Fibroblast of peridontal ligament (primary cell): ENCODE measurements at regions not wholly inside any gene's neighbourhood (a gene's known extent, or its start where the extent isn't known, plus 50 kb on each side); places are given as distances from the start of the nearest gene placed in this dataset.

Experiments used
- DNase-seq: peaks from one replicate; pipeline ENCODE4 v3.0.0-alpha.2; 2010; ENCODE audit errors: extremely low read depth

DNA sequence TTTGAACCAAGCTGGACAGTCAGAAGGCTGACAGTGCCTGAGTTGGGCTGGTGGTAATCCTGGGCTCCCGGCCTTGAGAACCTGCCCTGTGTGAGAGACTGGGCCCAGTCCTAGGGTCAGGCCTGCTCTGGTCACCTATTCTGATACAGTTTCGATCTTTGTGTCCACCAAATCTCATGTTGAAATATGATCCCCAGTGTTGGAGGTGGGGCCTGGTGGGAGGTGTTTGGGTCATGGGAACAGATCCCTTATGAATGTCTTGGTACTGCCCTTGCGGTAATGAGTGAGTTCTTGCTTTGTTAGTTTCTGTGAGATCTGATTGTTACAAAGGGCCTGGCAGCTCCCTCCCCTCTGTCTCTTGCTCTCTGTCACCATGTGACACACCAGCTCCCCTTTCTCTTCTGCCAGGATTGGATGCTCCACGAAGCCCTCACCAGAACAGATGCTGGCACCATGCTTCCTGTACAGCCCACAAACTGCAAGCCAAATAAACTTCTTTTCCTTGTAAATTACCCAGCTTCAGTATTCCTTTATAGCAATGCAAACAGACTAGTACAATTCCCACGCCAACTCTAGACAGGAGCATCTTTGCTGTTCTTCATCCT lies 111.8 kb upstream of the ZNF438 start:
- peak; percentile 63 for DNase-seq

DNA sequence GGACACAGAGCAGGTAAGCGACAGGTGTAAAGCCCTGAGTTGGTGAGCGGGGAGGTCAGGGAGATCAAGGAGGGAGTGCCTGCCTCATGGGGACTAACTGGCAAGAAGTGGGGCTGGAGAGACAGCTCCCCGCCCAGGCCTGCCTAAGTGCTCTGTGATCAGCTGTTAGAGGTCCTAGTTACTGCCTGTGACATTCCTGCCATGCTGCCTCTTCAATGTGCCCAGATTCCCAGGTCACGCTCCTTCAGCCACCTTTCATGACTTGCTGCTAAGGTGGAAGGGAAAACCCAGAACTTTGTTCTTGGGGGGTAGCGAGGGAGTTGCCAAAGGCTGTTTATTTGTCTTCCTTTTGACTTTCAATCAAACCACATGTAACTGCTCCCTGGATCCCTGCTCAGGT lies 114.3 kb upstream of the ZNF438 start:
- no peak for DNase-seq

DNA sequence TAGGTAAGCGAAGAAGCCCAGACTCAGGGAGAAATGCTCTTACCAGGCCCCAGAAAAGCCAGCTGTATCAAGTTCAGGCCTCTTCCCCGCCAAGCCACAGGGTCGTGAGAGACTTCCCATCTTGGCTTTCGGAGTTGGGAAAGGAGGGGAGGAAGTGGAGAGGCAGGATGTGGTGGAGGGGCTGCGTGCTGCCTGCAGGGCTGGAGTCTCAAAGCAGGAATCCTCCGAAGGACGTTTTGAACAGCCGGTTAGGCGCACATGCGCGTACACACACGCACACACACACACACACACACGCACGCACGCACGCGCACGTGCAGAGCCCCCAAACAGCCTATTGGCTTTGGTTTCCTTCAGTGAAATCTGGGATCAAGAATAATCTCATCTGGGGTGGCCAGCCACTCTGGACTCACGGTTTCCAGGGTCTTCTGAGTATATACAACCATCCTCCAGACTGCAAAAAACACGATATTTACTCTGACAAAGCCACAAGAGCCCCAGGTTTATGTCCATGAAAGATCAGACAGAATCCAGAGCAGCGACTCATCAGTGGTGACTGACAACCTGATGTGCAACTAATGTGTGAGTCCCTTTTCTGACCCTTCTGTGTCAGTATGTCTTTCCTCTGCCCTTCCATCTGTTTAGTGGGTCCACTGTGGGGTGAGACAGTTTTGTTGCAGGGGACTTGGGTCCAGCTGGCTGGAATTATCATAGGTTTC lies 115.0 kb upstream of the ZNF438 start:
- peak; percentile 78 for DNase-seq

DNA sequence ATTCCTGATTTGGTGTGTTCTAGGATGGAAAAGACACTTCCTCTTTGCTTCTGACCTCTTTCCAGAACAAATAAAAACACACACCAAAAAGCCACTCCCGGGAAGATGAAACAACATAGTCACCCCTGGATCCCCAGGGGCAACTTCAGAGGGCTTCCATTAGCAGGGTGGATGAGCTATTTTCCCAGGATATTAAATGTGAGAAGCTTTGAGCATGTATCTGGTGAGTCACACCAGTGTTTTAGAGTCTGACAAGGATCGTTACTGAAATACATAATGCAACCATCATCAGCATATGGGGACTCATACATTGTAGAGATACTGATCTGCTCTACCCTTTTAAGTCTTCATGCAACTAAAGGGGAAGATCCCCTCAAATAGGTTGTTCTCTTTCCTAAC lies 115.5 kb upstream of the ZNF438 start:
- DNase-seq, result peak; percentile 75

DNA sequence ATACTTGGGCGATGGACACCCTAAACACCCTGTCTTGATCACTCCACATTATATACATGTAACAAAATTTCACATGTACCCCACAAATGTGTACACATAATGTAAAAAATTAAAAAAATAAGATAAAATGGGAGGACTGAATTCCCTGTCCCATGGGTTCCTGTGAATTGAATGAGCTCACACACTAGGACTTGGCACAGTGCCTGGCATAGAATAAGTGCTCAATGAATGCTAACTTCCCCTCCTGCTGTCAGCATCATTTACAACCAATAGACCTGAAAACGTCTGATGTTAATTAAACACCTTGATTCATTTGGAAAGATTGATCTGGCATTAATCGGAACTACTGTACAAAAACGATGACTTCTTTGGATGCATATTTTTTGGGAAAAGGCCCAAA lies 117.3 kb upstream of the ZNF438 start:
- DNase-seq, result no peak

DNA sequence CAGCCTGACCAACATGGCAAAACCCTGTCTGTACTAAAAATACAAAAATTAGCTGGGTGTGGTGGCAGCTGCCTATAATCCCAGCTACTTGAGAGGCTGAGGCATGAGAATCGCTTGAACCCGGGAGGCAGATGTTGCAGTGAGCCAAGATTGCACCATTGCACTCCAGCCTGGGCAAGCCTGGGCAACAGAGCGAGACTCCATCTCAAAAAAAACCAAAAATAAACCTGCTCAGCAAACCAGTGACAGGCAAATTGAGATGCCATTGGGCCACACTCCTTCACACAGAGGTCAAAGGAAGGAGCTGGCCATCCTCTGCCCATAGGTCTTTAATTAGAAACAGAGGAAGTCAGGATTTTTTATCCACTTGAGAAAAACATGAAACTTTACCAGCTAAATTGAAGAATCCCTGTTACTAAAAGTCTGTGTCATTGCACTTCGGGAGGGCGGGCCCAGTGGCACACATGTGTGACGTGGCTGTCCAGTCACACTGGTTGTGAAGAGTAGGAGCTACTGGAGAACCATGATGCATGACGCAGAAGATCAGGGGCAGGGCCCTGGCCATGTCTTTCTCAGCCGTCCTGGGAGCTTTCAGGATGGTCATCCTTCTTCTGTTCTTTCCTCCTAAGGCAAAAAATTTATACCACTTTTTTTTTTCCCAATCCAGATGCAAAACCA lies 118.3 kb upstream of the ZNF438 start:
- DNase-seq, result no peak

DNA sequence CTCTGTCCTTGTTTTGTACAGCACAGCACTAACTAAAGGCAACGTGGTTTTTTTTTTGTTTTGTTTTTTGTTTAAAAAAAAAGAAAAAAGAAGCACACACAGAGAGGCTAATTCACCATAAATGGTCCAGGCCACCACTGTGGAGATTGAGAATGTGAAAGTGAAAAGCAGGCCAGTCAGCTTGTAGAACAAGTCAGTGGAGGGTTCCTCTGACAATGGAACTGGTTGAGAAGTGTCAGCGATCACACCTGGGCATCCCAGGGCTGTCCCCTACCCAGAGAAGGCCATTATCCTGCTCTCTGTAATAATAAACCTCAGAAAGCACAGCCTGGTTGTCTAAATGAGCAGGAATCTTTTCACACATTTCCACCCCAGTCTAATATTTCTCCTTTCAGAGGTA lies 119.6 kb upstream of the ZNF438 start:
- no peak for DNase-seq

DNA sequence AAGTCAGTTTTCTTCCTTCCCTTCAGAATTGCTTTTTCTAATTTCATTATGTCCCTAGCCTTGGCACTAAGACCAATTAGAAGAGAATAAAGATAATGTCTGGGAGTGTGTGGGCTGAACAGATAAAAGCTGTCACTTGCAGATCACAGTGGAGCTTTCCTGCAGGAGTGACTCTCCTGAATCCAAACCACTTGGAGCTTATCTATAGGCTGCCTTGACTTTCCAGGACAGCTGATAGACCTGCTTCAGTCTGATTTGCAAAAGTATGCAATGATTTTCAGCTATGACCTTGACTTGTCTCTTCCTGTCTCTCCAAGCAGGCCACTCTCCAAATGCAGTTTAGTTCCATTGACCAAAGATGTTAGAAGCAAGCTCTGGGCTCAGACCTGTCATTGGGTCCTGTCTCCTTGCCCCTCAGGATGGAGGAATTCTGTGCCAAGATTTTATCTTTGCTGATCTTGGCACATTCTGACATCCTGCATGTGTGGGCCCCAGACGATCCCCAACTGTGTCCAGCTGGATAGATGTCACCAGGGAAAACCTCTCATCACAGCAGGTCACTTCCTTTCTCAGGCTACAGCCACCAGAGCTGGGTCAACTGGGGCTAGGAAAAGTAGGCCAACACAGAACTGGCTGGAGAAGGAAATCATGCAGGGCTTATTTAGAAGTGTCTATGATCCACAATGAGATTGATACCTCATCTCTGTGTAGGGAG lies 120.9 kb upstream of the ZNF438 start:
- DNase-seq, result no peak

DNA sequence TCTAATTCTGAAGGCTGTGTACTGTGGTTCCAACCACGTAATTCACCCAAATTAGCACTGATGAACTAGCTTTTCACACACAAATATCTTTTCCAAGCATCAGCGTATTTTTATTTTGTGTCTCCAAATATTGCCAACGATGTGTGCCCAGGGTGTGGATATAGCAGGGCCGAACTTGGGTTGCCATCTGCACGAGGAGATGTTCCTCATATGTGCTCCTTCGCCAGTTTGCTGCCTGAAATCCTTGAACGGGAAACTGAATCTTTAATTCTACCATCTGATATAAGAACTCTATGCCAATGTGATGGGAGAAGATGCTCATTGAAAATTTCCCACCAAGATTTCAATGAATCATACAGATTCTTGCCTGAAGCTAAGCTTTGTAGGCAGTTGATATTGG lies 121.5 kb upstream of the ZNF438 start:
- DNase-seq, result no peak

DNA sequence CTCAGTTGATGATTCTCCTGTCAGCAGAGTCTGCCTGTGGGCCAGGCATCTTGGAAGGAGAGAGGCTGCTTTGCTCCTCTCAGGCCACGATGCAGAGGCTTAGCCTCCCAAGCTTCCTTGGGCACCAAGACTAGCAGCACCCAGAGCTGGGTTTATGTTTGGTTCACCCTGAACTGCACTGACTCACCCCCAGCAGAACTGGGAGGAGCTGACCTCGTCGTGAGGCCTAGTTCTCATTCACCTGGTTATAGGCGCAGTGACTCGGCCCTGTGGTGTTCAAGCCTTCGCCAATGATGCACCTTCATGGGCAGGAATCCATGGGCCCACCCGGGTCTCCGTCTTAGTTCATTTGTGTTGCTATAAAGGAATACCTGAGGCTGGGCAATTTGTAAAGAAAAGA lies 122.0 kb upstream of the ZNF438 start:
- no peak for DNase-seq

DNA sequence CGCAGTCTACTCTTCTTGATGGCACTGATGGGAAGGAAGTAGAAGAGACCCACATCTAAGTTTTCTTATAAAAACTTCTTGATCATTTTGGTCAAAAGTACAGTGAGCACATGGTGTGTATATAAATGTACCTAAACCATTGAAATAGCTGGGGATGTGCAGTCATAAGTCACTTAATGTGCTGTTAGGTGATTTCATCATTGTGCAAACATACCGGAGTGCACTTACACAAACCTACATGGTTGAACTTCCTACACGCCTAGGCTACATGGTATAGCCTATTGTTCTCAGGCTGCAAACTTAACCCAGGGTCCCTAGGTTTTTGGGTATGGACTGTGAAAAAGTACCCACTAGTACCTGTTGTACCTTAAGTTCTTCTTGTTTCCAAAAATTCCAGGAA lies 123.3 kb upstream of the ZNF438 start:
- DNase-seq, result no peak

DNA sequence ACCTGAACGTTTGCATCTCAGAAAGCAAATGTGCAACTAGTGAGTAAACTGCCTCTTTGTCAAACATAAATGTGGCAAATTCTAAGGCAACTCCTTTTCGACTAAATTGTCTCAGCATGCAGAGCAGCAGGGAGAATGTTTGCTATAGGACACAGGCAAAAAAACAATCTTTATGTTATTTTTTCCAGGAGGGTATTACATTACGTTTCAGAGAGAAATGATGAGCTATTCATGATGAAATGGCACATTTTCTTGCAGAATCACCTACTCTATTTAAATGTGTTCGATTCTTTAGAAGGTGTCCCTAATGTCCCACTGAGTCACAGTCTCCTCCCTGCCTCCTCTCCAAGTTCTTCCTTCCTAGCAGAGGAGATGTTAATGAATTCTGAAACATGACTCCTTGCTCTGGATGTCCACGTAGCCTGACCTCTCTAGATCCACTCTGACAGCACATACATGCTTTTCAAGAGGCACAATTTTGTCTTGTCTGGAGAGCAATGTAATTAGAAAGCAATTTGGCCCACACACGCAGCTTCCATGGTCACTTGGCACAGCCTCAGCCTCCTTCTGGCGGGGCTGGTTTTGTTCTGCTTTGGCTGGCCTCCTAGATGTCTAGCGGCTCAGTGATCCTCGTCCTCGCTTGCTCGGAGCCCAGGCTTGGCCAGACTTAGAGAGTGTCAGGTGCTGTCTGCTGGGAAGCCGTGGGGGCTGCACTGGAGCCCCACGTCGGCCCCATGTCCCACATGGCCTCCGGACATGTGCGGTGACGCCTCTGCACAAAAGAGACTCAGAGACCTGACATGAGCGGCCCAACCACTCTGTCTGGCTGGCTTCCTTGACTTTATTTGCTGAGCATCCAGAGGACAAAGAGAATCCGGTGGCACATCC lies 125.7 kb upstream of the ZNF438 start:
- DNase-seq, result peak; percentile 76

DNA sequence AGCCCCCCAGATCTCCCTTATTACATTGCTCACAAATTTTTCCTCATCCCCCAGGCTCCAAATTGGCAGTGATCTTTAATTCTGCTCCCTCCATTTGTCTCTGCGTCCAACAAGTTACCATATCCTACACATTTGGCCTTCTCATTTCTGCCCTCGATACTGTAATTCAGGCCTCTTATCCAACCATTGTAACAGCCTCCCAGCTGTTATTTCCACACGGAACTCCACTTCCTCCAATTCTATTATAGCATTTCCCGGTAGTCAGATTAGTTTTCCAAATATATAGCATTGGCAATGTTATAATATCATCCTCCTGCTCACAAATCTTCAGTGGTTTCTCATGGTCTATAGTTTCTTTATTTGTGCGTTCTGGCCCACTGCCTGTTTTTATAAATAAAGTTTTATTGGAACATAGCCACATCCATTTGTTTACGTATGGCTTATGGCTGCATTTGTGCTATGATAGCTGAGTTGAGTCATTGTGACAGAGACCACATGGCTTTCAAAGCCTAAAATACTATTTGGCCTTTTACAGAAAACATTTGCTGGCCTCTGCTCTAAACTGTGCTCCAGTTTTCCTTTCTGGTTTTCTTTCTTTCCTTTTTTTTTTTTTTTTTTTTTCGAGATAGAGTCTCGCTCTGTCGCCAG lies 126.5 kb upstream of the ZNF438 start:
- no peak for DNase-seq

DNA sequence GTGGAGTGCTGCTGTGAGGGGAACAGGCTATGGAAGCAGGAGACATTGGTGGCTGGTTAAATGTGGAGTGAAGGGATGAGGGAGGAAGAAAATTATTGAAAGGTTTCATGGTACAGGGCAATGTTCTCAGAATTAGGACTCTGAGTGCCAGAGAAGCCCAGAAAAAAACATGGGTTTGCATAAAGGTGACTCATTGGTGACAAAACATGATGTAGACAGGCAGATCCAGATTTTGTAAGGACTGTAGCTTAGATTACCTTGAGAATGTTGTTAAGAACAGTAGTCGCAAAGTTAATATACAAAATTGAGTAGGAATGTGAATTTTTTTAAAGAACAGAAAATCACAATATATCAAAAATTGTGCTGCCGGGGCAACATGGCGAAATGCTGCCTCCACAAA lies 134.9 kb upstream of the ZNF438 start:
- DNase-seq, result no peak

DNA sequence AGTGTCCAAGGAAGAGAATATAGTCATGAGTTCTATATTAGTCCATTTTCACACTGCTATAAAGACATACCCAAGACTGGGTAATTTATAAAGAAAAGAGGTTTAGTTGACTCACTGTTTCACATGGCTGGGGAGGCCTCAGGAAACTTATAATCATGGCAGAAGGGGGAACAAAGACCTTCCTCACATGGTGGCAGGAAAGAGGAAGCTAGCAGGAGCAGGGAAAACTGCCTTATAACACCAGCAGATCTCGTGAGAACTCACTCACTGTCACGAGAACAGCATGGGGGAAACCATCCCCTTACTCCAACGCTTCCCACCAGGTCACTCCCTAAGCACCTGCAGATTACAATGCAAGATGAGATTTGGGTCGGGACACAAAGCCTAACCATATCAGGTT lies 139.0 kb upstream of the ZNF438 start:
- no peak for DNase-seq

DNA sequence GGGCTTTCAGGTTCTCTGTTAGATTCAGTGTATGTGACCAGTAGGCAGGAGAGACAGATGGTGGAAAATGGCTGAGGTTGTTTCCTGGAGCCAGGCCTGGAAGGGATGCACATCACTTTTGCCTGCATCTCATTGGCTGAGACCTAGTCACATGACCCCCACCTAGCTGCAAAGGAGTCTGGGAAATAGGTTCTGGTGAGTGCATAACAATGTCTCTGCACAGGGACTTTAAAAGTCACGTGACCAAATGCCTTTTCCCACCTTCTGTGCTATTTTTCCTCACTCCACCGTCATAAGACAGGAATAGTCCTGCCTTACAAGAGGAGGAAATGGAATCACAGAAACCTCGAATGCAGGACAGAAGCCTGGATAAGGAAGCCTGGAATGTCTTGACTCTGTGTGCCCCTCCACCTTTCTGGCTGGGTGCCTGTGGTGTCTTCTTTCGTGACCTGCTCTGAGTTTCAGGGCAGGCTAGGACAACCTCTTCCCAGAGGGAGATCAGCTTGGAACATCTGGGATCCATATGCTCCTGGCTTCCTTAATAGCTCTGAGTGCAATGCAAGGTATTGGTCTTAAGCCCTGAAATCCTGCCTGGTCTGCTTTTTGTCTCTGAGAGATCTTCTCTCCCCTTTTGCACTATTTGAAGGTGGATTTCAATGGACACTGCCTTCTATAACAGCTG lies 139.9 kb upstream of the ZNF438 start:
- peak; percentile 64 for DNase-seq

DNA sequence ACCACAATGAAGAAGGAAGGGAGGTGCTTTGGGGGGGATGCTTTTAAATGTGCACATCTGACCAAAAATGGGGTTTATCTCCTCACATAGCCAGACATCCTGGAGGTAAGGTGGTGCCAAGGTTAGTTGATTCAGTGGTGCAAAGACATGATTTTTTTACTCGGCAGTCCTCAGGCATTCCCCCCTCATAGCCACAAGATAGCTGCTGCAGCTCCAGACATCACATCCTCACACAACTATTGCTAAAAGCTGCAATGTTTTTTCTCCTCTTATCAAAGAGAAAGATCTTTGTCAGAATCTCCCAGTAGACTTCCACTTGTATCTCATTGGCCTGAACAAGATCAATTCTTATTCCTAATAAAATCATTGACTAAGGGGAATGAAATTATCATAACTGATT lies 141.3 kb upstream of the ZNF438 start:
- DNase-seq, result no peak

DNA sequence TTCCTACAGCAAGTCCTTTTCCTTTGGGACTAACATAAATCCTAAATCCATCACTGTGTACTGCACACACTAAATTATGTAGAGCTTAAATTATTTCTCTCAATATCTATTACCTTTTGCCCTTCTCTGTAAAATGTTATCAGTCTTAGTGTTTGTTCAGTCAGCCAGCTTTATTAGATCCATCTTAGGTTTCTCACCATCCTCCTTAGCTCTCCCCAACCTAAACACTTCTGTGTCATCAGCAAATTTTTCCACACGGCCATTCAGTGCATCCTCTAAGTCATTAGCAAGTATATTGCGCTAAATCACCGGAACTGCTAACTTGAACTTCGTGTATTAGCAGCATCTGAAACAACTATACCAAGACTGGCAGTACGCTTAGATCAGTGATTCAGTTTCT lies 142.1 kb upstream of the ZNF438 start:
- no peak for DNase-seq

DNA sequence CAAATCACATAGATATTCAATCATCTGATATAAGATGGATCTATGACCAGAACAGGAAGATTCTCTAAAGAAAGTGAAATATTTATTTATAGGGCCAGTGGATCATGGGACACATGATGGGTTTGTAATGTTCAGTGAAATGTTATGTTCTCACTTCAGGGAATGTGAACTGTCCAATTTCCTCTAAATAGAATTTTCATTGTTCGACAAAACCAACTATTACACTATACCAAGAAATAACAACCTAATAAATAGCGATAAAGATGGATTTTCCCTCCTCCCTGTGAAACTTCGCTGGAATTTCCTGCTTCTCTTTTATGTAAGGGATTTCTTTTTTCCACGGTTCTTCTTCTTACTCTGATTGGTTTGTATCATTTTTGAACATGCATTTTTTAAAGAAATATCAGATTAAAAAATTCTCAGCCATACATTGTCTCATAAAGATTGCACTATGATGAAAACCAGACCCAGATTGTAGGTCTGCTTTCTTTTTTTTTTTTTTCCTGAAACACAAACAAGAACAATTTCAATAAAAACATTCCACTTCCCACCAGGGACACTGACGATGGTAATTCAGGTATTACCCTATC lies 139.8 kb upstream of the ZEB1 start:
- no peak for DNase-seq
